GM10266 (cell line): ENCODE measurements at regions not wholly inside any gene's neighbourhood (a gene's known extent, or its start where the extent isn't known, plus 50 kb on each side); places are given as distances from the start of the nearest gene placed in this dataset.

ENCODE experiments used
- DNase-seq: peaks from one replicate; pipeline ENCODE4 v3.0.0; 2012; ENCODE audit errors: extremely low spot score
- TF ChIP-seq, protein P1 (sequence below): IDR thresholded peaks from 2 replicates; pipeline ENCODE4 v1.5.1; 2012; ENCODE audit warnings: mild to moderate bottlenecking, low read depth; ENCODE audit not compliant: control insufficient read depth, insufficient read depth; ENCODE audit errors: missing control alignments

DNA sequence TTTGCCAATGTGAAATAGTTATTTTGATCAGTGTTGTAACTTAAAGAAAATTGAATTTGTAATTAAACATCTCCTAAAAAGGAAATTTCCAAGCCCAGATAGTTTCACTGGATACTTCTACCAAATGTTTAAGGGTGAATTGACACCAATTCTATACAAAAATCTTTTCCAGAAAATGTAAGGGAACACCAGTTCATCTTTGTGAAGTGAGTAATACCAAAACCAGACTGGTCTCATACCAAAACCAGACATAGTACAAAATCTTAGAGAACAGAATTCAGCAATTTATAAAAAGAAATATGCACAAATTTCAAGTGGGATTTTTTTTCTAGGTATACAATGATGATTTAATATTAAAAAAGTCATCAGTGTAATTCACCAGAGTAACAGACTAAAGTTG lies 86.0 kb upstream of the ZNF32 start:
- TF ChIP-seq, protein P1, sequence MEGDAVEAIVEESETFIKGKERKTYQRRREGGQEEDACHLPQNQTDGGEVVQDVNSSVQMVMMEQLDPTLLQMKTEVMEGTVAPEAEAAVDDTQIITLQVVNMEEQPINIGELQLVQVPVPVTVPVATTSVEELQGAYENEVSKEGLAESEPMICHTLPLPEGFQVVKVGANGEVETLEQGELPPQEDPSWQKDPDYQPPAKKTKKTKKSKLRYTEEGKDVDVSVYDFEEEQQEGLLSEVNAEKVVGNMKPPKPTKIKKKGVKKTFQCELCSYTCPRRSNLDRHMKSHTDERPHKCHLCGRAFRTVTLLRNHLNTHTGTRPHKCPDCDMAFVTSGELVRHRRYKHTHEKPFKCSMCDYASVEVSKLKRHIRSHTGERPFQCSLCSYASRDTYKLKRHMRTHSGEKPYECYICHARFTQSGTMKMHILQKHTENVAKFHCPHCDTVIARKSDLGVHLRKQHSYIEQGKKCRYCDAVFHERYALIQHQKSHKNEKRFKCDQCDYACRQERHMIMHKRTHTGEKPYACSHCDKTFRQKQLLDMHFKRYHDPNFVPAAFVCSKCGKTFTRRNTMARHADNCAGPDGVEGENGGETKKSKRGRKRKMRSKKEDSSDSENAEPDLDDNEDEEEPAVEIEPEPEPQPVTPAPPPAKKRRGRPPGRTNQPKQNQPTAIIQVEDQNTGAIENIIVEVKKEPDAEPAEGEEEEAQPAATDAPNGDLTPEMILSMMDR, result no peak
- DNase-seq, result no peak

DNA sequence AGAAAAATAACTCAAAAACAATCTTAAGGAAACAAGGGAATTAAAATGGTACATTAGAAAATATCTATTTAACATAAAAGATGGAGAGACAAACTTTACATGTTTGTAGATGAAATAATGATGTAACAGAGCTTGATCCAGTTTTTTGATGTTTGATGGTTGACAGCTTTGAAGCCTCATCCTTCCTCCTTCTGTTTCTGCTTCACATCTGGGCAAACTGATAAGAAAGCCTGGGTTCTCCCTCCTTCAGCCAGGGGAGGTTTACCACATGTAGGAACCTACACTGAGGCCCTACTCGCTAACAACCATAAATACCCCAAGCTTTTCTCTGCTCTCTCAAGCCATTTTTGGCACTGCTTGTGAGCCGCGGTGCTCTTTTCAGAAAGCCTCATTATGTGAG lies 82.8 kb upstream of the ZNF32 start:
- TF ChIP-seq, protein P1, result no peak

DNA sequence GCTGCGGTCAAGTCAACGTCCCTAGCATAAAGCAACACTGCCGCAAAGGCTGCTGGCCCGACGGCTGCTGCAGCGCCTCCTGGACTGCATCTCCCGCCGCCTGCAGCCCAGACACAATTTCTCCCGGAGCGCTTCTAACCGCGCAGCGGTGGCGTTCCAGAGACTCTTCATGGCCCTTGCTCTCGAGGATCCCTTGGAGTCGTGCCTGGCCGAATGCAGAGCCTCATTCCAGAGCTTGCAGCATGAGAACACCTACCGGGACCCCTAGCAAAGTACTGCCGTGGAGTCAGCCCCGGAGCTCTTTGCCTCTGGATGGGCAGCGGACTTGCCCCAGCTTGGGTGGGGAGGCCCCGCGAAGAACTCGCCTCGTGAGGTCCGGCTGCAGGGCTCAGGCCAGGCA lies 79.7 kb upstream of the ZNF32 start:
- TF ChIP-seq, protein P1, result no peak

More for the DNA sequence above, 82.8 kb upstream of the ZNF32 start:
- DNase-seq, result no peak

DNA sequence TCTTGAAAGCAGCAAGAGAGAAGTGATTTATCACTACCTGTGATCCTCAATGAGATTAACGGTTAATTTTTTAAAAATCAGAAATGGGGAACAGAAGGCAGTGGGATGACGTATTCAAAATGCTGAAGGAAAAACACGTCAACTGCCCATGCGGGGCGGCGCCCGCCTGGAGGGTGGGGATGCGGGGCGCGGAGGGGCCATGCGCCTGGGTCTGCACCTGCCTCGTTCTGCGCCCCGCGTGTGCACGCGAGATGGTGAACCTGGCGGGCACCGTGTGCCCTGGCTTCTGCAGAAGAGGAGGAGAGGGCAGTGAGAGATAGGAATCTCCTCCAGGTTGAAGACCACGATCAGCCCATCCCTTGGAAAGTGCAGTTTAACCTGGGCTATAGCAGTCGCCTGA lies 79.3 kb upstream of the ZNF32 start:
- TF ChIP-seq, protein P1, result no peak

More for the DNA sequence above, 79.7 kb upstream of the ZNF32 start:
- no peak for DNase-seq

DNA sequence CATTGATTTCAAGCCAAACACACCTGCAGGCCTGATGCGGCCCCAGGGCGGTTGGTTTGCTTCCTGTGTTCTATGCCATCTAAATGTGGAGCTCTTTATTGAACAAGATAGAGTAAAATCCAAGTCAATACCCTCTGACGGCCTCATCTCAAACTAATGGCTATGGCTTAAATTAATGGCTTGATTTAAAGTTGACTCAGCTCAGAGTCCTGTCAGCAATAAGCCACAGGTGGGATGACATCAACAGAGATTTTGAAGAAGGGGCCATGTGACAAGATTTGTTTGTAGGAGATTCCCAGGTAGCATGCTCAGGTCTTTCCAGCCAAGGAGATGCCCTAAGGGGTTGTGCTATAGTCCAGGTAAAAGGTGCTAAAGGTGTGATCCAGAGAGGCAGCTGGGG lies 66.7 kb upstream of the ZNF32 start:
- TF ChIP-seq, protein P1, result no peak
- no peak for DNase-seq

More for the DNA sequence above, 79.3 kb upstream of the ZNF32 start:
- DNase-seq, result no peak

DNA sequence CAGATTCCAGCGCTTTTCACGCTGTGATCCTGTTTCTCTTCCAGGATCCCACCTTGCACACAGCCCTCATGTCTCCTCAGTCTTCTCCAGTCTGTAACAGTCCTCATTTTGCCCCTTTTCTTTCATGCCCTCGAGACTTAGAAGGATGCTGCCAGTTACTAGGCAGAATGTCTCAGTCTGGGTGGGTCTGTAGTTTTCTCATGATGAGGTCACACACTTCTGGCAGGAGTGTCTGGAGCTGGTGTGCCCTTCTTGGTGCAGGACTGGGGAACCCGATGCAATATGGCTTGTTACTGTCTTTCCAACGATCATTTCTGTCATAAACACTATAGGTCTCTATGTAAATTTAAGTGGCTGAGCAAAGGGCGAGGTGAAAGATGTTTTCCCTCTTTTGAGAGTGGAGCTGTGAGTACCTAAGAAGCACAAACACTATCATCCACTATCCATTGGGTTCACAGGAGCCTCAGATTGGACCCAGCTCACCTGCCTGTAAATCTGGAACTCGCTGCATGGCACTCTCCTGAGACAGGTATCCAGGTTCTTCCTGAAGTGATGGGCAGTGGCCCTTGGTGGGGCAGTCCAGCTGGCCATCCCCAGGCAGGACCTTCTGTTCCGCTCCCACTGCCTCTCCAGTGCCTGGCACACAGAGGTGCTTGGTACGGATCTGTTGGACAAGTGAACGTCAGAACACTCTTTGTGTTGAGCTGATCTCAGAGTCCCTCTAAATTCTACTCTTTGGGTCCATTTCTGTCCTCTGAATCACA lies 64.3 kb upstream of the ZNF32 start:
- TF ChIP-seq, protein P1, result no peak
- DNase-seq, result no peak

DNA sequence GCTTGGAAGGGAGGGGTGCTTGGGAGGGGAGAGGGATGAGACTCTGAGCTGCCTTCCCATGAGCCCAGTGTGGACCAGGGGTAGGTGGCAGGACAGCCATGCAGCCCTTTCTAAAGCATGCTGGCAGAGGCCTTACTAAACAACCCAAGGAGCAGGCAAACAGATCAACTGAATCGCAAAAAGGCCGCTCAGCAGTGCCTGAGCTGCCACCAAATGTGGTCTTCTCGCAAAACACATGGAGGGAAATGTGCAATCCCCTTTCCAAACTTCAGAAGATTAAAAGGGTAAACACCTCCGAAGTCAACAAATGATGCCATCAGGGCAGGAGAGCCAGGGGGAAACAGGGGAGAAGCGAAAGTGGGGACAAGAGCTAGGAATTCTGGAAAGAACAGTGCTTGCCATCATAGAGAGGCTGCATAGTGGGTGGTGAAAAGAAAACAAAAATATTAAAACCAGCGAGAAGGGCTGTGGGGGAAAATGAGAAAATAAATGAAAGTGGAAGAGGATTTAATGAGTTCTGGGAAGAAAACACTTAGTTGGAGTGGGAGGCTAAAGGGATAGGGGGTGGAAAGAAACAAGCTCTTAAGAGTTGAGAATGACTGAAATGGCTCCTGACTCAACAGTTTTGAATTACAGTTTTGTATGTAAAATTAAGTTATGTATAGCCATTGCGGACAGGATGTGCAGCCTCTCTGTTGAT lies 62.2 kb upstream of the ZNF32 start:
- no peak for DNase-seq
- TF ChIP-seq, protein P1, result no peak
